SK-N-SH treated with all-trans-retinoic acid at 6 μM for 48 hours (cell line): ENCODE measurements at regions not wholly inside any gene's neighbourhood (a gene's known extent, or its start where the extent isn't known, plus 50 kb on each side); places are given as distances from the start of the nearest gene placed in this dataset.

Source experiments
- ARNTL ChIP-seq: fragments of 450-650 bp; formaldehyde crosslinking; IDR thresholded peaks from 2 replicates; pipeline ENCODE4 v1.5.0; 2020; ENCODE audit warnings: low read depth, mild to moderate bottlenecking, moderate library complexity, borderline replicate concordance
- PPARA ChIP-seq: fragments of 250-450 bp; sonication (Bioruptor Pico); IDR thresholded peaks from 2 replicates; pipeline ENCODE4 v1.5.0; 2020; ENCODE audit warnings: mild to moderate bottlenecking, borderline replicate concordance
- TCF4 ChIP-seq: fragments of 250-450 bp; sonication (Bioruptor Pico); IDR thresholded peaks from 2 replicates; pipeline ENCODE4 v1.8.0; 2021; ENCODE audit warnings: mild to moderate bottlenecking, moderate library complexity, borderline replicate concordance
- ZFP3 ChIP-seq: fragments of 250-450 bp; sonication (Bioruptor Pico); IDR thresholded peaks from 2 replicates; pipeline ENCODE4 v1.5.0; 2020; ENCODE audit warnings: mild to moderate bottlenecking, moderate library complexity
- ZFP30 ChIP-seq: fragments of 450-650 bp; formaldehyde crosslinking; IDR thresholded peaks from 2 replicates; pipeline ENCODE4 v1.5.0; 2022; ENCODE audit warnings: mild to moderate bottlenecking, moderate library complexity
- ZNF70 ChIP-seq: fragments of 450-650 bp; formaldehyde crosslinking; IDR thresholded peaks from 2 replicates; pipeline ENCODE4 v1.5.0; 2020; ENCODE audit warnings: mild to moderate bottlenecking, moderate library complexity

GRCh38 chr2:193506035-193506434, 1311.3 kb upstream of the TMEFF2 start:
- TF ChIP-seq ZFP30 (CRISPR knock-in tag) (no peak), ZFP3 (CRISPR knock-in tag) (no peak), ZNF70 (no peak), TCF4 (CRISPR knock-in tag) (no peak), PPARA (CRISPR knock-in tag) (no peak), ARNTL (CRISPR knock-in tag) (no peak)
